K562 (cell line): ENCODE measurements at regions not wholly inside any gene's neighbourhood (a gene's known extent, or its start where the extent isn't known, plus 50 kb on each side); places are given as distances from the start of the nearest gene placed in this dataset.

Experiments
- FOXJ3 ChIP-seq: sonication (generic); formaldehyde crosslinking; IDR thresholded peaks from 2 replicates; pipeline ENCODE4 v1.4.0; 2020; ENCODE audit warnings: mild to moderate bottlenecking, missing genetic modification reagents
- HMG20B ChIP-seq: fragments of 250-450 bp; sonication (Bioruptor Pico); IDR thresholded peaks from 2 replicates; pipeline ENCODE4 v1.5.0; 2021; ENCODE audit warnings: mild to moderate bottlenecking
- MYC ChIP-seq, 2 experiments: fragments of 250-450 bp in 1 of 2; sonication (Bioruptor Pico) in 1 of 2; IDR thresholded peaks; 2 replicates each; pipeline versions ENCODE4 v1.5.1 to v1.6.1; 2012 to 2021; ENCODE audit warnings: low read depth in 2 of 2, borderline replicate concordance in 1 of 2, improper control_type of control experiment in 1 of 2, low read length in 1 of 2, mild to moderate bottlenecking in 1 of 2, moderate library complexity in 1 of 2
- NR2C2 ChIP-seq, 2 experiments: fragments of 200-800 bp in 1 of 2; sonication (Bioruptor generic) in 1 of 2; sonication (generic) in 1 of 2; formaldehyde crosslinking in 1 of 2; IDR thresholded peaks; 2 replicates each; pipeline versions ENCODE4 v1.6.1 to v1.8.0; 2016 to 2022; ENCODE audit warnings: mild to moderate bottlenecking in 1 of 2, missing compliant biosample characterization in 1 of 2, missing genetic modification characterization in 1 of 2, missing genetic modification reagents in 1 of 2
- POLR2AphosphoS5 ChIP-seq: IDR thresholded peaks from 2 replicates; pipeline ENCODE4 v1.6.1; 2011; ENCODE audit warnings: mild to moderate bottlenecking, low read depth, low read length, moderate library complexity; ENCODE audit not compliant: control insufficient read depth, insufficient read depth
- REST ChIP-seq, 2 experiments: fragments of 450-650 bp; formaldehyde crosslinking in 1 of 2; IDR thresholded peaks; 2 replicates each; pipeline versions ENCODE4 v1.4.0 to v1.6.1; 2014 to 2020; ENCODE audit warnings: mild to moderate bottlenecking in 2 of 2, borderline replicate concordance in 1 of 2, low read depth in 1 of 2
- ZNF121 ChIP-seq: sonication (generic); formaldehyde crosslinking; conservative IDR thresholded peaks from 2 replicates; pipeline ENCODE4 v1.8.0; 2022; ENCODE audit warnings: missing genetic modification reagents
- ZNF592 ChIP-seq: fragments of 450-650 bp; IDR thresholded peaks from 2 replicates; pipeline ENCODE4 v1.6.1; 2017; ENCODE audit warnings: antibody characterized with exemption, mild to moderate bottlenecking
- ZNF740 ChIP-seq, 3 experiments: fragments of 200-800 bp in 1 of 3; sonication (Bioruptor generic) in 1 of 3; sonication (generic) in 1 of 3; formaldehyde crosslinking in 1 of 3; IDR thresholded peaks; 2 replicates each; pipeline versions ENCODE4 v1.6.1 to v1.8.0; 2016 to 2022; ENCODE audit warnings: mild to moderate bottlenecking in 2 of 3, missing compliant biosample characterization in 2 of 3, missing genetic modification characterization in 2 of 3, missing genetic modification reagents in 1 of 3
- TF ChIP-seq, protein P1 (sequence below): sonication (generic); formaldehyde crosslinking; IDR thresholded peaks from 2 replicates; pipeline ENCODE4 v1.4.0; 2020; ENCODE audit warnings: mild to moderate bottlenecking, missing genetic modification reagents
- TF ChIP-seq, protein P2 (sequence below): fragments of 450-650 bp; formaldehyde crosslinking; conservative IDR thresholded peaks from 2 replicates; pipeline ENCODE4 v1.4.0; 2022; ENCODE audit warnings: mild to moderate bottlenecking, missing genetic modification characterization
- TF ChIP-seq, protein P3 (sequence below), 3 experiments: IDR thresholded peaks in 2 of 3; conservative IDR thresholded peaks in 1 of 3; 2 replicates each; pipeline ENCODE4 v1.5.1; 2011 to 2012; ENCODE audit warnings: low read length in 3 of 3, mild to moderate bottlenecking in 3 of 3, control low read depth in 2 of 3, improper control_type of control experiment in 1 of 3, inconsistent platforms in 1 of 3, low read depth in 1 of 3, mixed read lengths in 1 of 3, moderate library complexity in 1 of 3; ENCODE audit not compliant: insufficient read depth in 2 of 3

DNA sequence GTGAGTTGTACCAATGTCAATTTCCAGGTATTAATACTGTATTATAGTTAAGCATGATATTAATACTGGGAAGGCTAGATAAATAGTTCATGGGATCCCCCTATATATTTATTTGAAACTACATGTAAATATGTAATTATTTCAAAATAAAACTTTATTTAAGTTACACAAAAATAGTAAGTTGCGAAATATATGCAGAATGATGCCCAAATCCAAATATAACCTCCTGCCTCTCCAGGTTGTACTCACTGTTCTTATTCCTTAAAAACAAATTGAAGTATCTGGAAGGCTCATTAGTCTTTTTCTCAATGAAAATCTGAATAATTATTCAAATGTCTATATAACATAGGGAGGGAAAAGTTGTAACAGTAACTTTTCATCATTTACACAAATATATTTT, 161.9 kb upstream of the DEFB112 start:
- TF ChIP-seq ZNF121 (CRISPR knock-in tag) (no peak), POLR2AphosphoS5 (no peak), ZNF592 (no peak), NR2C2 (CRISPR knock-in tag; IDR thresholded peaks at IDR 0.05) (no peak), NR2C2 (tag; IDR thresholded peaks at IDR 0.05) (no peak), REST (IDR thresholded peaks at IDR 0.05; ENCODE audit: borderline replicate concordance) (no peak), REST (CRISPR knock-in tag; IDR thresholded peaks at IDR 0.05; ENCODE audit: low read depth) (no peak), FOXJ3 (no peak), HMG20B (no peak), ZNF740 (CRISPR knock-in tag; IDR thresholded peaks at IDR 0.05) (no peak), ZNF740 (tag; IDR thresholded peaks at IDR 0.05) (no peak), MYC (IDR thresholded peaks at IDR 0.05; ENCODE audit: low read depth, low read length) (no peak), MYC (CRISPR knock-in tag; IDR thresholded peaks at IDR 0.05; ENCODE audit: borderline replicate concordance, low read depth) (no peak)
- TF ChIP-seq, protein P1, sequence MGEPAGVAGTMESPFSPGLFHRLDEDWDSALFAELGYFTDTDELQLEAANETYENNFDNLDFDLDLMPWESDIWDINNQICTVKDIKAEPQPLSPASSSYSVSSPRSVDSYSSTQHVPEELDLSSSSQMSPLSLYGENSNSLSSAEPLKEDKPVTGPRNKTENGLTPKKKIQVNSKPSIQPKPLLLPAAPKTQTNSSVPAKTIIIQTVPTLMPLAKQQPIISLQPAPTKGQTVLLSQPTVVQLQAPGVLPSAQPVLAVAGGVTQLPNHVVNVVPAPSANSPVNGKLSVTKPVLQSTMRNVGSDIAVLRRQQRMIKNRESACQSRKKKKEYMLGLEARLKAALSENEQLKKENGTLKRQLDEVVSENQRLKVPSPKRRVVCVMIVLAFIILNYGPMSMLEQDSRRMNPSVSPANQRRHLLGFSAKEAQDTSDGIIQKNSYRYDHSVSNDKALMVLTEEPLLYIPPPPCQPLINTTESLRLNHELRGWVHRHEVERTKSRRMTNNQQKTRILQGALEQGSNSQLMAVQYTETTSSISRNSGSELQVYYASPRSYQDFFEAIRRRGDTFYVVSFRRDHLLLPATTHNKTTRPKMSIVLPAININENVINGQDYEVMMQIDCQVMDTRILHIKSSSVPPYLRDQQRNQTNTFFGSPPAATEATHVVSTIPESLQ (CRISPR knock-in tag) = no peak
- TF ChIP-seq, protein P2, sequence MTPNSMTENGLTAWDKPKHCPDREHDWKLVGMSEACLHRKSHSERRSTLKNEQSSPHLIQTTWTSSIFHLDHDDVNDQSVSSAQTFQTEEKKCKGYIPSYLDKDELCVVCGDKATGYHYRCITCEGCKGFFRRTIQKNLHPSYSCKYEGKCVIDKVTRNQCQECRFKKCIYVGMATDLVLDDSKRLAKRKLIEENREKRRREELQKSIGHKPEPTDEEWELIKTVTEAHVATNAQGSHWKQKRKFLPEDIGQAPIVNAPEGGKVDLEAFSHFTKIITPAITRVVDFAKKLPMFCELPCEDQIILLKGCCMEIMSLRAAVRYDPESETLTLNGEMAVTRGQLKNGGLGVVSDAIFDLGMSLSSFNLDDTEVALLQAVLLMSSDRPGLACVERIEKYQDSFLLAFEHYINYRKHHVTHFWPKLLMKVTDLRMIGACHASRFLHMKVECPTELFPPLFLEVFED (CRISPR knock-in tag) = no peak
- TF ChIP-seq, protein P3, sequence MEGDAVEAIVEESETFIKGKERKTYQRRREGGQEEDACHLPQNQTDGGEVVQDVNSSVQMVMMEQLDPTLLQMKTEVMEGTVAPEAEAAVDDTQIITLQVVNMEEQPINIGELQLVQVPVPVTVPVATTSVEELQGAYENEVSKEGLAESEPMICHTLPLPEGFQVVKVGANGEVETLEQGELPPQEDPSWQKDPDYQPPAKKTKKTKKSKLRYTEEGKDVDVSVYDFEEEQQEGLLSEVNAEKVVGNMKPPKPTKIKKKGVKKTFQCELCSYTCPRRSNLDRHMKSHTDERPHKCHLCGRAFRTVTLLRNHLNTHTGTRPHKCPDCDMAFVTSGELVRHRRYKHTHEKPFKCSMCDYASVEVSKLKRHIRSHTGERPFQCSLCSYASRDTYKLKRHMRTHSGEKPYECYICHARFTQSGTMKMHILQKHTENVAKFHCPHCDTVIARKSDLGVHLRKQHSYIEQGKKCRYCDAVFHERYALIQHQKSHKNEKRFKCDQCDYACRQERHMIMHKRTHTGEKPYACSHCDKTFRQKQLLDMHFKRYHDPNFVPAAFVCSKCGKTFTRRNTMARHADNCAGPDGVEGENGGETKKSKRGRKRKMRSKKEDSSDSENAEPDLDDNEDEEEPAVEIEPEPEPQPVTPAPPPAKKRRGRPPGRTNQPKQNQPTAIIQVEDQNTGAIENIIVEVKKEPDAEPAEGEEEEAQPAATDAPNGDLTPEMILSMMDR (IDR thresholded peaks at IDR 0.05 in 2 of 3, conservative IDR thresholded peaks at IDR 0.05 in 1 of 3; ENCODE audit: insufficient read depth in 2 of 3, low read depth in 1 of 3, low read length in 3 of 3) = no peak
